ENCODE measurements at regions not wholly inside any gene's neighbourhood (a gene's known extent, or its start where the extent isn't known, plus 50 kb on each side); places are given as distances from the start of the nearest gene placed in this dataset.

GRCh38 chr2:12293874-12294273, 422.9 kb upstream of the TRIB2 start:
- TF ChIP-seq CTCF (IDR thresholded peaks at IDR 0.05) (no peak), POLR2A (IDR thresholded peaks at IDR 0.05) (no peak)
